KMS-11 (cell line): ENCODE measurements at regions not wholly inside any gene's neighbourhood (a gene's known extent, or its start where the extent isn't known, plus 50 kb on each side); places are given as distances from the start of the nearest gene placed in this dataset.

Experiments used
- H2AFZ ChIP-seq: fragments of 200-600 bp; sonication (generic); 2 replicates; pipeline ENCODE4 v1.6.1; 2016; ENCODE audit warnings: antibody characterized with exemption, mixed run types, low read depth
- H3K27ac ChIP-seq: fragments of 200-600 bp; sonication (generic); 2 replicates; pipeline ENCODE4 v1.6.1; 2016; ENCODE audit warnings: mild to moderate bottlenecking, mixed run types
- H3K27me3 ChIP-seq: fragments of 200-600 bp; sonication (generic); 2 replicates; pipeline ENCODE4 v1.6.1; 2017; ENCODE audit warnings: mild to moderate bottlenecking, low read depth, mixed run types, moderate library complexity; ENCODE audit not compliant: insufficient read depth
- H3K36me3 ChIP-seq: fragments of 200-600 bp; sonication (generic); 2 replicates; pipeline ENCODE4 v1.6.1; 2017; ENCODE audit warnings: mild to moderate bottlenecking, mixed run types; ENCODE audit not compliant: insufficient read depth
- H3K4me1 ChIP-seq: fragments of 200-600 bp; sonication (generic); 2 replicates; pipeline ENCODE4 v1.6.1; 2016; ENCODE audit warnings: mild to moderate bottlenecking, low read depth, mixed run types; ENCODE audit not compliant: poor library complexity, severe bottlenecking
- H3K4me2 ChIP-seq: fragments of 200-600 bp; sonication (generic); 2 replicates; pipeline ENCODE4 v1.7.0; 2016; ENCODE audit warnings: mild to moderate bottlenecking, mixed run types
- H3K4me3 ChIP-seq: fragments of 200-600 bp; sonication (generic); IDR thresholded peaks from 2 replicates; pipeline ENCODE4 v1.6.1; 2017; ENCODE audit warnings: low read depth, low read length, mixed read lengths; ENCODE audit not compliant: insufficient read depth
- H3K79me2 ChIP-seq: fragments of 200-600 bp; sonication (generic); 2 replicates; pipeline ENCODE4 v1.6.1; 2016; ENCODE audit warnings: low read depth, mixed run types; ENCODE audit not compliant: insufficient read depth
- H3K9ac ChIP-seq: fragments of 200-600 bp; sonication (generic); 2 replicates; pipeline ENCODE4 v1.6.1; 2016; ENCODE audit warnings: mild to moderate bottlenecking, mixed run types
- H4K20me1 ChIP-seq: fragments of 200-600 bp; sonication (generic); 2 replicates; pipeline ENCODE4 v1.6.1; 2016; ENCODE audit warnings: mild to moderate bottlenecking, mixed run types; ENCODE audit not compliant: insufficient read depth
- TF ChIP-seq, protein P1 (sequence below): fragments of 200-600 bp; sonication (generic); conservative IDR thresholded peaks from 2 replicates; pipeline ENCODE4 v1.6.1; 2017; ENCODE audit warnings: low read depth, mild to moderate bottlenecking, antibody characterized with exemption, low read length, moderate library complexity, mixed read lengths

GRCh38 chr2:64392529-64392928 is 61.4 kb upstream of the LGALSL start:
- no peaks in the 10 kb centered on the region for H3K27me3 ChIP-seq
- no peak overlapping the region for H3K4me3 ChIP-seq
- TF ChIP-seq, protein P1, sequence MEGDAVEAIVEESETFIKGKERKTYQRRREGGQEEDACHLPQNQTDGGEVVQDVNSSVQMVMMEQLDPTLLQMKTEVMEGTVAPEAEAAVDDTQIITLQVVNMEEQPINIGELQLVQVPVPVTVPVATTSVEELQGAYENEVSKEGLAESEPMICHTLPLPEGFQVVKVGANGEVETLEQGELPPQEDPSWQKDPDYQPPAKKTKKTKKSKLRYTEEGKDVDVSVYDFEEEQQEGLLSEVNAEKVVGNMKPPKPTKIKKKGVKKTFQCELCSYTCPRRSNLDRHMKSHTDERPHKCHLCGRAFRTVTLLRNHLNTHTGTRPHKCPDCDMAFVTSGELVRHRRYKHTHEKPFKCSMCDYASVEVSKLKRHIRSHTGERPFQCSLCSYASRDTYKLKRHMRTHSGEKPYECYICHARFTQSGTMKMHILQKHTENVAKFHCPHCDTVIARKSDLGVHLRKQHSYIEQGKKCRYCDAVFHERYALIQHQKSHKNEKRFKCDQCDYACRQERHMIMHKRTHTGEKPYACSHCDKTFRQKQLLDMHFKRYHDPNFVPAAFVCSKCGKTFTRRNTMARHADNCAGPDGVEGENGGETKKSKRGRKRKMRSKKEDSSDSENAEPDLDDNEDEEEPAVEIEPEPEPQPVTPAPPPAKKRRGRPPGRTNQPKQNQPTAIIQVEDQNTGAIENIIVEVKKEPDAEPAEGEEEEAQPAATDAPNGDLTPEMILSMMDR = no peak
- H2AFZ ChIP-seq = no peak overlapping the region
- no peaks in the 10 kb centered on the region for H3K79me2 ChIP-seq
- H3K4me2 ChIP-seq = no peak overlapping the region
- no peaks in the 10 kb centered on the region for H3K4me1 ChIP-seq
- H4K20me1 ChIP-seq = no peaks in the 10 kb centered on the region
- no peak overlapping the region for H3K27ac ChIP-seq
- no peak overlapping the region for H3K9ac ChIP-seq
- no peaks in the 10 kb centered on the region for H3K36me3 ChIP-seq

DNA sequence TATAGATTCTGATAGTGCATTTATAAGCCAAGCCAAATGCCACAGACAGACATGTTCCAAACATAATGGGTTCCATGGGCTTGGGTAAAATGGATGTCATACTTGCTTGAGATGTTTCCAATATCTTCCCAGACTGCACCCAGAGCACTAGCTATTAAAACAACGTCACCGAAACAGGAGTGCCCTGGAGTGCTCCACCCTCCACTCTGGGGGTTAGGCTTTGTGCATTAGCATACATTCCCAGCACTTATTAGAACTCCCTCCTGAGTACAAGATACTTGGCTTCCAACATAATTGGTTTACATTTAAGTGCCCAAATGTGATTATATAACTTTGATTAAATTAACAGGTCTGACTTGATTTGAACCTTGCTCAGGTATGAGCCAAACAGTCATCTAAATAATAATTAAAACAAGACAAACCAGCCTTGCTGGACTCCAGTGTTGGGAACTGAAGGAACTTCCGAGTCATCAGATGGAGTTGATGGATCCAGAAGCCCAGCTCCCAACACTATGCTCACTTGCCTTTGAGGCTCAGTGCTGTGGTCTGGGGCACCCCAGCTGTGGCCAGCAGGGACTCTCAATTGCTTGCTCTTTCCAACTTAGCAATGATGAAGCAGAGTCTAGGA is 60.5 kb upstream of the LGALSL start:
- Histone ChIP-seq H4K20me1 (no peaks in the 10 kb centered on the region), H3K27ac (no peak overlapping the region), H3K27me3 (no peaks in the 10 kb centered on the region), H3K9ac (no peak overlapping the region), H3K4me1 (no peaks in the 10 kb centered on the region), H3K36me3 (no peaks in the 10 kb centered on the region), H2AFZ (no peak overlapping the region), H3K4me3 (no peak overlapping the region), H3K4me2 (no peak overlapping the region), H3K79me2 (no peaks in the 10 kb centered on the region)
- TF ChIP-seq, protein P1 = no peak

GRCh38 chr2:64394153-64394552 is 59.8 kb upstream of the LGALSL start:
- Histone ChIP-seq H3K9ac (no peak overlapping the region), H3K27me3 (no peaks in the 10 kb centered on the region), H3K27ac (no peak overlapping the region), H2AFZ (no peak overlapping the region), H3K4me1 (no peaks in the 10 kb centered on the region), H3K36me3 (no peaks in the 10 kb centered on the region), H3K79me2 (no peaks in the 10 kb centered on the region), H3K4me2 (no peak overlapping the region), H4K20me1 (no peaks in the 10 kb centered on the region), H3K4me3 (no peak overlapping the region)
- TF ChIP-seq, protein P1 = no peak

DNA sequence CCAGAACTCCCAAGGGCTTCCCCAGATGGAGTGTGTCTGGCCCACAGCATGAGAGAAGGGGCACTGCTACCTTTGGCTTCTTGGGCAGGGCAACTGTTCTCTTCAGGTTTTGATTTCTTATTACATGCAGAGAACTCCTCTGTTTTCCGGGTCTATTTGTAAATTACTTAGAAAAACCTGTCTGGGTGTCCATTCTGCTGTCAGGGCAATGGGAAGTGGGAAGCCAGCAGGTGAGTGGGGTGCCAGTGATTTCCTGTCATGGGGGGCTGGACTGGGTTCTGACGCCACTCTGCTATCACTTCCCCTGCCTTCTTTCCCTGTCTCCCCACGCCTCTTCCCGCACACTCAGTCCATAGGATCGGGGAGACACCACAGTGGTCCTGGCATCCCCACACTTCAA is 58.0 kb upstream of the LGALSL start:
- Histone ChIP-seq H3K9ac (no peak overlapping the region), H3K27me3 (no peaks in the 10 kb centered on the region), H3K4me2 (no peak overlapping the region), H3K4me1 (no peaks in the 10 kb centered on the region), H3K4me3 (no peak overlapping the region), H3K36me3 (no peaks in the 10 kb centered on the region), H2AFZ (no peak overlapping the region), H3K27ac (no peak overlapping the region), H4K20me1 (no peaks in the 10 kb centered on the region), H3K79me2 (no peaks in the 10 kb centered on the region)
- TF ChIP-seq, protein P1 = no peak
